CD14-positive monocyte (primary cell): ENCODE measurements at regions not wholly inside any gene's neighbourhood (a gene's known extent, or its start where the extent isn't known, plus 50 kb on each side); places are given as distances from the start of the nearest gene placed in this dataset.

Experiments
- DNase-seq, 3 donors: peaks; one replicate each; pipeline ENCODE4 v3.0.0-alpha.2; 2011 to 2022
- H2AFZ ChIP-seq: 2 replicates; pipeline ENCODE4 v1.6.0; 2012; ENCODE audit warnings: mild to moderate bottlenecking, low read depth, low read length, inconsistent platforms; ENCODE audit not compliant: insufficient read depth, poor library complexity, severe bottlenecking
- H3K27ac ChIP-seq, 2 donors: 1 replicate in 1 of 2; 2 replicates in 1 of 2; pipeline ENCODE4 v1.5.1; 2012 to 2013; ENCODE audit warnings: low read length in 2 of 2, control low read depth in 1 of 2, inconsistent platforms in 1 of 2, low read depth in 1 of 2, mild to moderate bottlenecking in 1 of 2
- H3K27me3 ChIP-seq, 2 donors: one replicate each; pipeline versions ENCODE4 v1.6.0 to v1.6.1; 2011 to 2013; ENCODE audit warnings: low read length in 2 of 2; ENCODE audit not compliant: control insufficient read depth in 2 of 2, insufficient read depth in 2 of 2
- H3K36me3 ChIP-seq, 2 donors: replicated peaks in 1 of 2; 1 replicate in 1 of 2; 2 replicates in 1 of 2; pipeline versions ENCODE4 v1.5.1 to v1.6.1; 2012 to 2013; ENCODE audit warnings: low read length in 2 of 2, control low read depth in 1 of 2, inconsistent platforms in 1 of 2, mild to moderate bottlenecking in 1 of 2; ENCODE audit not compliant: insufficient read depth in 2 of 2, control insufficient read depth in 1 of 2
- H3K4me1 ChIP-seq, 2 donors: 1 replicate in 1 of 2; 2 replicates in 1 of 2; pipeline versions ENCODE4 v1.5.1 to v1.6.1; 2012 to 2013; ENCODE audit warnings: low read length in 2 of 2, control low read depth in 1 of 2, inconsistent platforms in 1 of 2, mild to moderate bottlenecking in 1 of 2, moderate library complexity in 1 of 2; ENCODE audit not compliant: insufficient read depth in 2 of 2, control insufficient read depth in 1 of 2
- H3K4me2 ChIP-seq: replicated peaks from 2 replicates; pipeline ENCODE3; 2012; ENCODE audit warnings: low read length, moderate library complexity, mild to moderate bottlenecking; ENCODE audit not compliant: poor library complexity, severe bottlenecking; ENCODE audit errors: extremely low read depth
- H3K4me3 ChIP-seq, 3 experiments: fragments of 200-600 bp in 1 of 3; sonication (generic) in 1 of 3; replicated peaks in 1 of 3; 1 replicate in 2 of 3; 2 replicates in 1 of 3; pipeline ENCODE4 v1.5.1; 2011 to 2013; ENCODE audit warnings: low read length in 3 of 3, mild to moderate bottlenecking in 3 of 3, control low read depth in 2 of 3, low read depth in 2 of 3, inconsistent platforms in 1 of 3, moderate library complexity in 1 of 3
- H3K79me2 ChIP-seq: 2 replicates; pipeline ENCODE4 v1.6.0; 2012; ENCODE audit warnings: mild to moderate bottlenecking, control low read depth, inconsistent platforms, low read length, moderate library complexity; ENCODE audit not compliant: insufficient read depth
- H3K9ac ChIP-seq: 2 replicates; pipeline ENCODE4 v1.6.0; 2017; ENCODE audit warnings: low read length, mild to moderate bottlenecking; ENCODE audit not compliant: insufficient read depth, poor library complexity, severe bottlenecking
- H3K9me3 ChIP-seq, 2 donors: replicated peaks in 1 of 2; 1 replicate in 1 of 2; 2 replicates in 1 of 2; pipeline versions ENCODE4 v1.5.1 to v1.6.1; 2012 to 2013; ENCODE audit warnings: low read length in 2 of 2, control low read depth in 1 of 2; ENCODE audit not compliant: control insufficient read depth in 1 of 2, insufficient read depth in 1 of 2
- H4K20me1 ChIP-seq: 2 replicates; pipeline ENCODE4 v1.6.0; 2012; ENCODE audit warnings: mild to moderate bottlenecking, low read length, control low read depth, moderate library complexity; ENCODE audit not compliant: insufficient read depth
- H3K27ac Mint-ChIP-seq, 7 donors: one replicate each; pipeline ENCODE4 v1.8.0; 2020; ENCODE audit warnings: mild to moderate bottlenecking in 7 of 7, mixed read lengths in 7 of 7, moderate library complexity in 6 of 7, inconsistent platforms in 2 of 7
- H3K27me3 Mint-ChIP-seq, 3 donors: one replicate each; pipeline ENCODE4 v1.8.0; 2021 to 2022; ENCODE audit warnings: low read depth in 3 of 3, mild to moderate bottlenecking in 3 of 3, mixed read lengths in 3 of 3, moderate library complexity in 3 of 3, inconsistent platforms in 1 of 3
- H3K36me3 Mint-ChIP-seq, 2 donors: one replicate each; pipeline ENCODE4 v1.8.0; 2020; ENCODE audit warnings: mixed read lengths in 2 of 2, inconsistent platforms in 1 of 2, mild to moderate bottlenecking in 1 of 2
- H3K4me1 Mint-ChIP-seq: one replicate; pipeline ENCODE4 v1.8.0; 2020; ENCODE audit warnings: mild to moderate bottlenecking, mixed read lengths
- H3K4me3 Mint-ChIP-seq, 2 donors: one replicate each; pipeline ENCODE4 v1.8.0; 2020; ENCODE audit warnings: mild to moderate bottlenecking in 2 of 2, mixed read lengths in 2 of 2, moderate library complexity in 1 of 2
- H3K9me3 Mint-ChIP-seq, 7 donors: one replicate each; pipeline ENCODE4 v1.8.0; 2020 to 2022; ENCODE audit warnings: mixed read lengths in 7 of 7, mild to moderate bottlenecking in 6 of 7, moderate library complexity in 6 of 7, inconsistent platforms in 2 of 7
- CTCF ChIP-seq: fragments of 200-600 bp; IDR thresholded peaks from one replicate; pipeline ENCODE4 v1.8.0; 2022; ENCODE audit warnings: antibody characterized with exemption, mild to moderate bottlenecking
- WGBS: methylation state at CpG from one replicate; pipeline ENCODE4 v1.1.5; 2013; ENCODE audit warnings: missing lambda C conversion rate; ENCODE audit not compliant: insufficient coverage; 5-methylcytosine and 5-hydroxymethylcytosine counted together
- intact Hi-C, 2 donors: fragments of 100-400 bp; cut with micrococcal nuclease; formaldehyde crosslinking; loops; one replicate each; pipeline versions ENCODE4 v1.15.0 to v1.15.1; 2023

- 82% methylated on average over 11 of the region's 15 CpGs for WGBS
- Histone ChIP-seq H3K27ac (no peak overlapping the region), H3K4me1 (peaks cover 0 to 4% of the 10 kb centered on the region in 2 donors), H3K9me3 (no peaks in the 10 kb centered on the region), H4K20me1 (no peaks in the 10 kb centered on the region), H3K9ac (no peak overlapping the region), H3K4me3 (no peak overlapping the region), H2AFZ (no peak overlapping the region), H3K36me3 (no peaks in the 10 kb centered on the region), H3K27me3 (peaks cover 0 to 33% of the 10 kb centered on the region in 2 donors), H3K79me2 (no peaks in the 10 kb centered on the region), H3K4me2 (no peak overlapping the region)
- no peak for DNase-seq
- H3K9me3 Mint-ChIP-seq: peaks cover 0 to 4% (median 0%) of the 10 kb centered on the region in 7 donors
- peak overlapping the region in 1 of 2 donors; percentile 42 for H3K4me3 Mint-ChIP-seq
- H3K27me3 Mint-ChIP-seq: peaks cover 28 to 52% (median 34%) of the 10 kb centered on the region in 3 donors
- peaks cover 12% of the 10 kb centered on the region for H3K4me1 Mint-ChIP-seq
- no peak overlapping the region for H3K27ac Mint-ChIP-seq
- TF ChIP-seq CTCF: no peak
- no peaks in the 10 kb centered on the region for H3K36me3 Mint-ChIP-seq
- intact Hi-C loops: no loop called here
Observed at GRCh38 chr17:79399610-79400144, 211.2 kb downstream of the RBFOX3 start.

GRCh38 chr17:79398441-79398840 is 212.4 kb downstream of the RBFOX3 start:
- H3K27me3 Mint-ChIP-seq: peaks cover 30 to 48% (median 31%) of the 10 kb centered on the region in 3 donors
- intact Hi-C loops: no loop called here
- TF ChIP-seq CTCF: no peak
- Histone ChIP-seq H3K4me2 (no peak overlapping the region), H4K20me1 (no peaks in the 10 kb centered on the region), H3K27ac (no peak overlapping the region), H3K9ac (no peak overlapping the region), H2AFZ (no peak overlapping the region), H3K27me3 (peaks cover 0 to 33% of the 10 kb centered on the region in 2 donors), H3K9me3 (no peaks in the 10 kb centered on the region), H3K36me3 (no peaks in the 10 kb centered on the region), H3K4me1 (peaks cover 0 to 4% of the 10 kb centered on the region in 2 donors), H3K4me3 (no peak overlapping the region), H3K79me2 (no peaks in the 10 kb centered on the region)
- DNase-seq: no peak
- WGBS: 92% methylated on average over 9 of the region's 20 CpGs
- H3K9me3 Mint-ChIP-seq: peaks cover 0 to 3% (median 0%) of the 10 kb centered on the region in 7 donors
- no peaks in the 10 kb centered on the region for H3K36me3 Mint-ChIP-seq
- no peak overlapping the region for H3K27ac Mint-ChIP-seq
- H3K4me1 Mint-ChIP-seq: peaks cover 12% of the 10 kb centered on the region
- no peak overlapping the region for H3K4me3 Mint-ChIP-seq
